SKM-1 treated with dmso at 0.1 percent for 144 hours (cell line): ENCODE measurements at regions not wholly inside any gene's neighbourhood (a gene's known extent, or its start where the extent isn't known, plus 50 kb on each side); places are given as distances from the start of the nearest gene placed in this dataset.
"Not testable (repeated sequence)": the region's sequence is repeated elsewhere in the genome, so short reads cannot be mapped to it uniquely, and the experiment has no call there.

Experiments used
- DNase-seq: peaks from one replicate; lab custom pipeline; 2025; ENCODE audit not compliant: unreplicated experiment; lab: John Stamatoyannopoulos, UW

GRCh38 chr13:90918536-90918935, 429.0 kb upstream of the MIR17HG start:
- no peak for DNase-seq

DNA sequence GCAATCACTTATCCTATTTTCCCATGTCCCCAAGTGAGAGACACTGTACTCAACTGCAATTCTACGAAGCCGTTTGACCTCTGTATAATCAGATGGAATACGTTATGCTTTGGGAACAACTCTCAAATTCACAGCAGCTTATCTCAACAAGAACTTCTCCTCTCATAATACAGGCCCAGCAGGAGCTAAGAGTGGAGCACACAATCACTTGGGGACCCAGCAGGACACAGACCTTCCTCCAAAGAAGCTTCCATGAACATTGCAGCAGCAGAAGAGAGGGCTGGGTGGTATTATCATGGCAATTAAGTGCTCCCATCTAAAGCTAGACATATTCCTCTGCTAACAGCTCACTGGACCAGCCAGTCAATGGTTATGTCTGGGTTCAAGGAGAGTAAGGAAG, 428.3 kb upstream of the MIR17HG start:
- no peak for DNase-seq

DNA sequence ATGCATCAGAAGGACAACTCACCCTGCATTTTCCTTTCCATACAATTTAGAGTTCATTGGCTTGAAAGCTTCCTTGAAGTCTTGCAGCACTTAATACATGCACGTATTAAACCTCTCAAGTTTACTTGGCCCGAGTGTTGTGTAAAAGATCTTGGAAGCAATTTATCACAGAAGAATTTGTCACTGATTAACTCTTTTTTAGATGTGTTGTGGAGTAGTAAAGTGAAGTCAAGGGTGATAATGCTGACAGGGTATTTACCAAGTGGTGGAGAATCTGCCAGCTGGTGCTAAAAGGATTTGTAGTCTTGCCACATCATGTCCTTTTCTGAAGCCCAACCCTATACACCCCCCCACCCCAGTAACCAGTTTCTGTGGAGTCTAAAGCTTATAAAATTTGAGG, 421.0 kb upstream of the MIR17HG start:
- no peak for DNase-seq

DNA sequence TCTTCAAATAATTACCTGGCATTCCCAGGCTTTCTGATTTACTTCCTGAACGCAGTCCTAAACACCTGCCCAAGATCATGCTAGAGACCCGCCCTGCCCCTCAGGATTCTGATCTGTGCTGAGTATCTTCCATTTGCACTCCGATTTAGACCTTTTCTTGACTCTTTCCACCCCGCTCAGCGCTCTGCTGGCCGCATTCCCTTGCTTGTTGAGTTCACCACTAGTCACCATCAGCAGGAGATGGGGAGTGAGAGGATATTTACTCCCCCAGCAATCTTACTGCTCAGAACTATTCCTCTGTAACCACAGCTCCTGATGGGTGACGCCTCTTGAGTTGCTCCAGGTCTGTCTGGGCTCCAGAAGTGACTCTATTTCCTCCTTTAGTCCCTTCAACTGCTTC, 419.4 kb upstream of the MIR17HG start:
- DNase-seq: no peak

DNA sequence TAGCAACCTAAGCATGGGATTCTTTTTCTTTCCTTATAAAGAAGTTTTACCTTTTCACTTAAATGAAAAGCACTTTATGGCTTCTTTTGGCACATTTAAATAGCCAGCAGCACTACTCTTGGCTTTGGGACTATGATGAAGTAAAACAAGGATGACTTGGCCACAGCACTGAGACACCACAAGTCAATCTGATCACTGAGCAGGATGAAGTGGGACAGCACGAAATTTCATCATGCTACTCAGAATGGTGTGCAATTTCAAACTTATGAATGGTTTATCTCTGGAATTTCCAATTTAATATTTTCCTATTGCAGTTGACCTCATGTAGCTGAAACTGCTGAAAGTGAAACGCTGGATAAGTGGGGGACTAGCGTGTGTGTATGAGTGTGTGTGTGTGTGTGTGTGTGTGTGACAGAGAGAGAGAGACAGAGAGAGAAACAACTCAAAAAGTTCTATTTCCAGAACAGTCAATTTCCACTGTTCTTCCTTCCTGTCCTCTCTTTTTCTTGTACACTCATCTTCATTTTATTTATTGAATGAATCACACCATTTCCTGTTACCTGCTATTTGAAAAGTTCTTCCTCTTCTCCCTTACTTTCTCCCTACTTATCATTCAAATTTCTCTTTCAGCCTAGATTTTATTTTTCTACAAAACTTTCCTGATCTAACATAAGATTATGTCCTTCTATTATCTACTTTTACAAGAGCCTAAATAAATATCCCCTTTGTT, 414.2 kb upstream of the MIR17HG start:
- DNase-seq: no peak

- DNase-seq: no peak
Observed at GRCh38 chr13:90934741-90935140, 412.7 kb upstream of the MIR17HG start.

- DNase-seq: no peak
Observed at GRCh38 chr13:90938848-90939247, 408.6 kb upstream of the MIR17HG start.

GRCh38 chr13:90943946-90944345, 403.5 kb upstream of the MIR17HG start:
- no peak for DNase-seq

DNA sequence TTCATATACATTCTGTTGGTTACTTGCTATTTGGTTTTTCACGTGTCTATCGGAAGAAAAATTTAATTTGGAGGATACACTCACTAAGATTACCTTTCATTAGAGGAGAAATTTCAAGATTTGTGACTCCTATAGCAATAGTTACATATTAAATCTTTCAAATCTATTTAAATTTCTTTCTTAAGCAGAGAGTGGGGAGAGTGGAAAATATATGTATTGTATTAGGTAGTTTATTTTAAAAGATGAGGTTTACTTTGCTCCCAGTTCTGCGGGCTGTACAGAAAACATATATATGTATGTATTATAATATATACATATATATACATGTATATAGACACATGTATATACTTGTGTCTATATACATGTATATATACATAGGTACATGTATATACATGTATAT, 402.3 kb upstream of the MIR17HG start:
- DNase-seq: not testable (repeated sequence)

GRCh38 chr13:90946125-90946524, 401.4 kb upstream of the MIR17HG start:
- DNase-seq: not testable (repeated sequence)

DNA sequence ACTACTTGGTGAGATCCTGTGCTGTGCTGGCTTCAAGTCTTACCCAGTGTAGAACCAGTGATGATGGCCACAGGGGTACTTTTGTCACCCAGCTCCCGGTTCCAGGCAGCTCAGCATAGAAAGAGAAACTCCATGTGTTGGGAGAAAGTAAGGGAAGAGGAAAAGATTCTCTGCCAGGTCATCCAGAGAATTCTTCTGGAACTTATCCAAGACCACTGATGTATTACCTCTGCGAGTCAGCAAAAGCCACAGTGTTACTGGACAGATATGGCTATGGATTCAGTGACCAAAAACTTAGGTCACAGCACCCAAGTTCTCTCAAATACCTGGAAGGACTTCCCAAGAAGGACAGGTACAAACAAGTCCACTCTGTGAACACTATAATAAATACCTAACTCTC, 399.5 kb upstream of the MIR17HG start:
- DNase-seq: no peak

DNA sequence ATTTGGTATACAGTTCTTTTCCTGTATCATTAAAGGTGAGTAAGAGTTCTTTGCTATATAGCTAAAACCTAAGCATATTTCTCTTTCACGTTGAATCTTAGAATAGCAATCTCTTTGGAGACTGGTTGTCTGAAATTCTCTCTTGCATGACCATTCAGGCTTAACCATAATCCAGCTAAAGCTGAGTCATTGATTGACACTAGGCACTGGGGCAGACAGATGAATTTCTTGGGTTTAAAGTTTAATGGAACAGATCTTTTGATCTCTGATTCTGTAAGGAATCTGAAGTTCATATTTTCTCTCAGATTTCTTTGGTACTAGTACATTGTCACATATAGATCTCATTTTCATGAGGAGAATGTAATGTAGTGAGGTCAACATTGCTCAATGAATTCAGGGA, 397.3 kb upstream of the MIR17HG start:
- DNase-seq: no peak

GRCh38 chr13:90951663-90952062, 395.8 kb upstream of the MIR17HG start:
- no peak for DNase-seq

GRCh38 chr13:90952326-90952725, 395.2 kb upstream of the MIR17HG start:
- DNase-seq: no peak

GRCh38 chr13:90954605-90955195, 392.8 kb upstream of the MIR17HG start:
- DNase-seq: no peak

DNA sequence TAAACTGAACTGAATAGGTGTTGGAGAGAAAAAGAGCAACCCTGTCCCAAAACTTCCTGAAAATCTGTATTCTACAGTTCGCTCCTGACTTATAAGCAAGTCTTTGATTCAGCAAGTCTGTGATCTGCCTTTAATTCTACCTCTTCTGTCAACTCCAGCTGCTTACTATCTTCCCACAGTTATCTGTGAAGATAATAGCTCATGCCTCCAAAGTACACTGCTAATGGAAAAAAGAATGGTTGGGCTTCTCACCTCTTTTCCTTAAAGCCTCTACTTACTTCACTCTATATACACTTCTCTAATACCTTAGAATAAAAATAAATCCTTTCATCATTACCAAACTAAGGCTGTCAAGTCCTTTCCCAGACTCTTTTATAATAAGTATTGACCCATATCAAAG, 391.5 kb upstream of the MIR17HG start:
- DNase-seq: no peak

GRCh38 chr13:90958866-90959265, 388.6 kb upstream of the MIR17HG start:
- no peak for DNase-seq

GRCh38 chr13:90968166-90968904, 379.2 kb upstream of the MIR17HG start:
- no peak for DNase-seq

- no peak for DNase-seq
Observed at GRCh38 chr13:90974249-90974975, 373.1 kb upstream of the MIR17HG start.

- no peak for DNase-seq
Observed at GRCh38 chr13:90979059-90979458, 368.4 kb upstream of the MIR17HG start.

DNA sequence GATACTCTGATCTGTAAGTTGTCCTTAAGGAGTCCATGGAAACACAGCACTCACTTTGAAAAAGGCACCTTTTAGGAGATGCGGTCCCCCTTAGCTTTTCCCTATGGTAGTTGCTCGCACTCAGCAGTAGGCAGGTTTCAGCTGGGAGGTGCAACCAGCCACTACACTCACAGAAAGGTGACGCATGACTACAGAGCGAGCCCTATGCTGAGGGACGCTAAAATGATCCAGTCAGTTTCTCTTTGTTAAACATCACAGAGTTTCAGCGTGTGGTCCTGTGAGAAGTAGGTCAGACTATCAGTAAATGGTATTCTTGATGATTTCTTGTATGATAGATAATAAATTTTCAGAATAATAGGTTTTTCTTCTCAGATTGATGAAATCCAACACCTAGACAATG, 362.7 kb upstream of the MIR17HG start:
- no peak for DNase-seq

DNA sequence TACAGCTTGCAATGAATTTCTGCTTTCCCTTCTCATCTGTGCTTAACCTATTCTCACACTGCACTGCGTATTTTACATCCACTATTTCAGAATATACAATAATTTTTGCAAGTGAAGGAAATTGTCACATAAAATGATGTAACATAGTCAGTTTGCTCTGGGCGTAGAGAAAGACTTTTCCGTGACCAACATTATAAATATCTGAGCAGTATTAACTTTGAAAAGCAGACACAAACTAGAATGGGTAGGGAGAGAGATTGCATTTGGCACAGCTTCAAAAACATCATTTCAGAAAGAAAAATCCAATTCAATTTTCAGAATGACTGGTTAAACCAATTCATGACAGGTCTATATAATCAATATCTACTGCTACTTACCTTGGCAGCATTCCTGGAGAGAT, 352.5 kb upstream of the MIR17HG start:
- DNase-seq: no peak
